ENCODE measurements at regions not wholly inside any gene's neighbourhood (a gene's known extent, or its start where the extent isn't known, plus 50 kb on each side); places are given as distances from the start of the nearest gene placed in this dataset.

DNA sequence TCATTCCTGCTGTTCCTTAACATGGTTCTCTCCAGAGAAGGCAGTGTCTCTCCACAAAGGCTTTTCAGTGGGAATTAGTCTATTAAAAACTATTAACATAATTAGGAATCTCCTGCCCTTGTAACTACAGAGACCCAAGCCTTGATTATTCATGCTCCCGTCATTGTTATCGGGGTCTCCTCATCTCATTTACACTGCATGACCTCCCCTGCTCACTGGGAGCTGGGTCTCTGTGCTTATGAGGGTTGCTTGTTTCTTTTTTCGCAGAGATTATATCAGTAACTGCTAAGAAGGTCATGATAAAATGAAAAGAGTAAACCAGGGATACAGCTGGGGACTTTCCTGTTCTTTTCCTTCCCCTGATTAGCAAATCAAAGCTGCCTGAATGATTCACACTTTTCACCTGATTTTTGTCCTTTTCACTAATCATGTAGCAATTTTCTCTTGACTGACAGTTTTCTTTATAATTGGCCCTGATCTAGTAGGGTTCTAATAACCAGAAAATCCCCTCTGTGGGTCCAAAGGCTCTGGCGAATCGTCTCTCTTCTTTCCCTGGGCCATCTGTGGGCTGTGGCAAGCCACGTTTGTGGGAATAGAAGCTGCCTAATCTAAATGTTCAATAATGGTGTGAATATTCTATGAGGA lies 116.5 kb upstream of the BARHL2 start:
- Histone ChIP-seq H4K91ac (replicated peaks; ENCODE audit: insufficient read length, low read length) (no peak overlapping the region), H2BK15ac (ENCODE audit: low read length) (no peak overlapping the region), H3K79me1 (ENCODE audit: low read depth, low read length) (no peaks in the 10 kb centered on the region), H2BK12ac (ENCODE audit: low read depth, low read length) (no peak overlapping the region), H3K9me3 (ENCODE audit: insufficient read depth in 2 of 2, low read depth in 1 of 2, low read length in 1 of 2) (no peaks in the 10 kb centered on the region), H4K20me1 (replicated peaks in 1 of 2; ENCODE audit: control insufficient read depth in 1 of 2, insufficient read depth in 2 of 2, low read length in 2 of 2) (peaks cover 0 to 13% of the 10 kb centered on the region in 2 experiments), H3K23ac (ENCODE audit: insufficient read length) (no peak overlapping the region), H2BK120ac (replicated peaks; ENCODE audit: low read depth, low read length) (no peak overlapping the region), H3K23me2 (ENCODE audit: low read depth, low read length) (peaks cover 7% of the 10 kb centered on the region; the same call in 1 of the 2 replicates), H3K9ac (replicated peaks in 1 of 4; ENCODE audit: extremely low read depth in 1 of 4, low read depth in 3 of 4, low read length in 3 of 4) (no peak overlapping the region), H2AK5ac (ENCODE audit: low read depth, low read length) (no peak overlapping the region), H3K4ac (replicated peaks; ENCODE audit: insufficient read length, low read depth, low read length) (no peak overlapping the region), H3K56ac (replicated peaks; ENCODE audit: insufficient read length, low read depth, low read length) (no peak overlapping the region), H3K4me3 (ENCODE audit: extremely low read depth in 1 of 4, insufficient read depth in 2 of 4, low read depth in 3 of 4, low read length in 4 of 4) (peak overlapping the region in 1 of 4 experiments; percentile 4; a peak in 1 of 8 replicates), H2BK20ac (ENCODE audit: low read length) (no peak overlapping the region), H4K8ac (ENCODE audit: extremely low read depth, insufficient read depth, low read length) (no peak overlapping the region), H3K36me3 (ENCODE audit: control insufficient read depth in 2 of 4, insufficient read depth in 4 of 4, low read length in 3 of 4) (peaks cover 0 to 3% (median 0%) of the 10 kb centered on the region in 4 experiments; a peak in 1 of 8 replicates), H3K4me1 (replicated peaks in 1 of 4; ENCODE audit: control insufficient read depth in 3 of 4, insufficient read depth in 4 of 4, low read length in 3 of 4) (peaks cover 12 to 26% (median 17%) of the 10 kb centered on the region in 4 experiments; a peak in 6 of 7 replicates), H3K14ac (ENCODE audit: insufficient read length) (no peak overlapping the region), H2BK5ac (ENCODE audit: low read depth, low read length) (no peak overlapping the region), H3K79me2 (ENCODE audit: control insufficient read depth in 1 of 2, insufficient read depth in 2 of 2, low read length in 2 of 2) (no peaks in the 10 kb centered on the region), H3K27me3 (replicated peaks in 1 of 4; ENCODE audit: control insufficient read depth in 3 of 4, extremely low read depth in 1 of 4, insufficient read depth in 3 of 4, low read length in 3 of 4) (peaks cover 48 to 77% (median 66%) of the 10 kb centered on the region in 4 experiments), H3K4me2 (ENCODE audit: insufficient read depth in 1 of 2, low read depth in 2 of 2, low read length in 2 of 2) (peak overlapping the region in 1 of 2 experiments; percentile 33; a peak in 2 of 4 replicates), H4K5ac (ENCODE audit: insufficient read length, low read depth, low read length) (no peak overlapping the region), H3K18ac (ENCODE audit: extremely low read depth, low read length) (no peak overlapping the region), H3K27ac (ENCODE audit: low read depth, low read length) (no peak overlapping the region), H2AFZ (ENCODE audit: low read length) (no peak overlapping the region)
- ChIA-PET POLR2A (ENCODE audit: partially characterized antibody) (interaction anchor here (1.0 to 1.9 kb wide), 2 partner anchors 7 to 104 kb away, joined by 3 to 6 read pairs; no protein-coding TSS in a partner anchor), CTCF (ENCODE audit: partially characterized antibody) (interaction anchor here (0.9 to 4.2 kb wide), 10 partner anchors 14 to 130 kb away, joined by 3 to 33 read pairs (median 4); no protein-coding TSS in a partner anchor)
- DNase-seq (ENCODE audit: low read depth in 1 of 2, low spot score in 2 of 2) (no peak), FAIRE-seq (no peak)
- no peak for TF ChIP-seq CBX5 (IDR thresholded peaks at IDR 0.05; ENCODE audit: low read depth, low read length)
- no peak for TF ChIP-seq RBBP5 (IDR thresholded peaks at IDR 0.05; ENCODE audit: borderline replicate concordance, low read depth, low read length)
- no peak for TF ChIP-seq BCL11A (IDR thresholded peaks at IDR 0.05; ENCODE audit: low read depth in 2 of 2, low read length in 2 of 2)
- TF ChIP-seq SIRT6 (IDR thresholded peaks at IDR 0.05; ENCODE audit: low read length) = no peak
- TF ChIP-seq BACH1 (IDR thresholded peaks at IDR 0.05; ENCODE audit: low read length) = no peak
- no peak for TF ChIP-seq POU5F1 (IDR thresholded peaks at IDR 0.05; ENCODE audit: low read depth, low read length)
- no peak for TF ChIP-seq SP1 (IDR thresholded peaks at IDR 0.05; ENCODE audit: low read depth, low read length)
- TF ChIP-seq RNF2 (IDR thresholded peaks at IDR 0.05; ENCODE audit: borderline replicate concordance, low read depth, low read length, missing control alignments, poor library complexity, severe bottlenecking) = no peak
- TF ChIP-seq SRF (IDR thresholded peaks at IDR 0.05; ENCODE audit: low read depth, low read length) = no peak
- TF ChIP-seq, protein P1, sequence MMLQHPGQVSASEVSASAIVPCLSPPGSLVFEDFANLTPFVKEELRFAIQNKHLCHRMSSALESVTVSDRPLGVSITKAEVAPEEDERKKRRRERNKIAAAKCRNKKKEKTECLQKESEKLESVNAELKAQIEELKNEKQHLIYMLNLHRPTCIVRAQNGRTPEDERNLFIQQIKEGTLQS (IDR thresholded peaks at IDR 0.05; ENCODE audit: insufficient read depth, low read depth, low read length) = no peak
- TF ChIP-seq TEAD4 (IDR thresholded peaks at IDR 0.05; ENCODE audit: low read depth, low read length) = no peak
- no peak for TF ChIP-seq POLR2AphosphoS5 (IDR thresholded peaks at IDR 0.05; ENCODE audit: low read depth, low read length)
- WGBS, 2 experiments (ENCODE audit: extremely low coverage in 1 of 2, insufficient coverage in 1 of 2, insufficient read length in 1 of 2, insufficient replicate concordance in 2 of 2, low coverage in 1 of 2, low lambda C conversion rate in 2 of 2, missing lambda C conversion rate in 1 of 2) = 4% methylated on average over 6 of the region's 6 CpGs; no CpG with 5 or more reads in 1 of the 2 experiments

Measured in H1 (cell line).